ENCODE measurements at regions not wholly inside any gene's neighbourhood (a gene's known extent, or its start where the extent isn't known, plus 50 kb on each side); places are given as distances from the start of the nearest gene placed in this dataset.

- no peak overlapping the region for H3K27ac ChIP-seq
- WGBS, 2 donors (ENCODE audit: low coverage in 1 of 2): 25 to 27% methylated on average over 2 of the region's 2 CpGs
- no peaks in the 10 kb centered on the region for H3K4me1 ChIP-seq
- intact Hi-C loops (cut with DNase I; ENCODE audit: low total_unique reads): no loop called here
- H3K9me3 ChIP-seq: peaks cover 0 to 3% of the 10 kb centered on the region in 2 donors
- H3K4me3 ChIP-seq: no peak overlapping the region
- DNase-seq: no peak
- in situ Hi-C loops (cut with MboI; ENCODE audit: low pct_ligation_motif_present in 1 of 4, low pct_unique_long_range_greater_than_20kb in 1 of 4, low sequenced_read_pairs in 3 of 4): no loop called here
- H3K27me3 ChIP-seq: no peaks in the 10 kb centered on the region
- TF ChIP-seq EP300 (IDR thresholded peaks at IDR 0.05; ENCODE audit: low read depth): no peak
- TF ChIP-seq POLR2A (IDR thresholded peaks at IDR 0.05): no peak
- TF ChIP-seq POLR2AphosphoS5 (IDR thresholded peaks at IDR 0.05): no peak
- no peak for TF ChIP-seq CTCF (IDR thresholded peaks at IDR 0.05)
- H3K36me3 ChIP-seq: no peaks in the 10 kb centered on the region
Observed at GRCh38 chr7:23887660-23888059, 177.6 kb downstream of the STK31 start.

- no peak for DNase-seq
- TF ChIP-seq CTCF (IDR thresholded peaks at IDR 0.05) (no peak), POLR2AphosphoS5 (IDR thresholded peaks at IDR 0.05) (no peak), POLR2A (IDR thresholded peaks at IDR 0.05) (no peak), EP300 (IDR thresholded peaks at IDR 0.05; ENCODE audit: low read depth) (no peak)
- in situ Hi-C loops (cut with MboI; ENCODE audit: low pct_ligation_motif_present in 1 of 4, low pct_unique_long_range_greater_than_20kb in 1 of 4, low sequenced_read_pairs in 3 of 4): no loop called here
- Histone ChIP-seq H3K9me3 (peaks cover 0 to 3% of the 10 kb centered on the region in 2 donors), H3K4me1 (no peaks in the 10 kb centered on the region), H3K36me3 (no peaks in the 10 kb centered on the region), H3K4me3 (no peak overlapping the region), H3K27ac (no peak overlapping the region), H3K27me3 (no peaks in the 10 kb centered on the region)
- intact Hi-C loops (cut with DNase I; ENCODE audit: low total_unique reads): no loop called here
- 84 to 86% methylated on average over 1 of the region's 1 CpG for WGBS, 2 donors (ENCODE audit: low coverage in 1 of 2)
Observed at GRCh38 chr7:23888958-23889357, 178.9 kb downstream of the STK31 start.

GRCh38 chr7:23889566-23889965, 179.5 kb downstream of the STK31 start:
- H3K36me3 ChIP-seq: no peaks in the 10 kb centered on the region
- no peaks in the 10 kb centered on the region for H3K4me1 ChIP-seq
- no peak overlapping the region for H3K27ac ChIP-seq
- no peak overlapping the region for H3K4me3 ChIP-seq
- 75 to 82% methylated on average over 1 of the region's 1 CpG for WGBS, 2 donors (ENCODE audit: low coverage in 1 of 2)
- in situ Hi-C loops (cut with MboI; ENCODE audit: low pct_ligation_motif_present in 1 of 4, low pct_unique_long_range_greater_than_20kb in 1 of 4, low sequenced_read_pairs in 3 of 4): no loop called here
- no peak for DNase-seq
- TF ChIP-seq EP300 (IDR thresholded peaks at IDR 0.05; ENCODE audit: low read depth) (no peak), POLR2AphosphoS5 (IDR thresholded peaks at IDR 0.05) (no peak), CTCF (IDR thresholded peaks at IDR 0.05) (no peak), POLR2A (IDR thresholded peaks at IDR 0.05) (no peak)
- peaks cover 0 to 3% of the 10 kb centered on the region in 2 donors for H3K9me3 ChIP-seq
- intact Hi-C loops (cut with DNase I; ENCODE audit: low total_unique reads): no loop called here
- H3K27me3 ChIP-seq: no peaks in the 10 kb centered on the region

GRCh38 chr7:23892019-23892418, 182.0 kb downstream of the STK31 start:
- intact Hi-C loops (cut with DNase I; ENCODE audit: low total_unique reads): no loop called here
- TF ChIP-seq EP300 (IDR thresholded peaks at IDR 0.05; ENCODE audit: low read depth) (no peak), POLR2AphosphoS5 (IDR thresholded peaks at IDR 0.05) (no peak), POLR2A (IDR thresholded peaks at IDR 0.05) (no peak), CTCF (IDR thresholded peaks at IDR 0.05) (no peak)
- Histone ChIP-seq H3K27ac (no peak overlapping the region), H3K36me3 (no peaks in the 10 kb centered on the region), H3K4me1 (no peaks in the 10 kb centered on the region), H3K27me3 (no peaks in the 10 kb centered on the region), H3K9me3 (peaks cover 0 to 3% of the 10 kb centered on the region in 2 donors), H3K4me3 (no peak overlapping the region)
- WGBS, 2 donors (ENCODE audit: low coverage in 1 of 2): 78% methylated on average over 1 of the region's 1 CpG; no CpG with 5 or more reads in 1 of the 2 donors
- DNase-seq: no peak
- in situ Hi-C loops (cut with MboI; ENCODE audit: low pct_ligation_motif_present in 1 of 4, low pct_unique_long_range_greater_than_20kb in 1 of 4, low sequenced_read_pairs in 3 of 4): no loop called here

All from transverse colon (tissue), 4 donors.